ENCODE measurements at regions not wholly inside any gene's neighbourhood (a gene's known extent, or its start where the extent isn't known, plus 50 kb on each side); places are given as distances from the start of the nearest gene placed in this dataset.

- H3K27ac ChIP-seq, result no peak overlapping the region
- TF ChIP-seq ZFX (IDR thresholded peaks at IDR 0.05) (no peak), CTCF (conservative IDR thresholded peaks at IDR 0.05) (no peak)
Measured at GRCh38 chr6:40232698-40233097, 298.4 kb upstream of the MOCS1 start.

GRCh38 chr6:40227735-40228134, 293.5 kb upstream of the MOCS1 start:
- TF ChIP-seq ZFX (IDR thresholded peaks at IDR 0.05), result no peak
- no peak for TF ChIP-seq CTCF (conservative IDR thresholded peaks at IDR 0.05)
- no peak overlapping the region for H3K27ac ChIP-seq

- TF ChIP-seq ZFX (IDR thresholded peaks at IDR 0.05) (no peak), CTCF (conservative IDR thresholded peaks at IDR 0.05) (no peak)
- no peak overlapping the region for H3K27ac ChIP-seq
Measured at GRCh38 chr6:40222354-40222753, 288.1 kb upstream of the MOCS1 start.

- H3K27ac ChIP-seq, result no peak overlapping the region
- TF ChIP-seq CTCF (conservative IDR thresholded peaks at IDR 0.05), result no peak
- TF ChIP-seq ZFX (IDR thresholded peaks at IDR 0.05), result no peak
Measured at GRCh38 chr6:40219799-40220198, 285.5 kb upstream of the MOCS1 start.

- H3K27ac ChIP-seq, result no peak overlapping the region
- TF ChIP-seq CTCF (conservative IDR thresholded peaks at IDR 0.05), result no peak
- TF ChIP-seq ZFX (IDR thresholded peaks at IDR 0.05), result no peak
Measured at GRCh38 chr6:40210628-40211056, 276.4 kb upstream of the MOCS1 start.

- TF ChIP-seq CTCF (conservative IDR thresholded peaks at IDR 0.05) (no peak), ZFX (IDR thresholded peaks at IDR 0.05) (no peak)
- H3K27ac ChIP-seq, result no peak overlapping the region
Measured at GRCh38 chr6:40205801-40206200, 271.5 kb upstream of the MOCS1 start.

- H3K27ac ChIP-seq, result no peak overlapping the region
- TF ChIP-seq ZFX (IDR thresholded peaks at IDR 0.05) (no peak), CTCF (conservative IDR thresholded peaks at IDR 0.05) (no peak)
Measured at GRCh38 chr6:40205004-40205403, 270.7 kb upstream of the MOCS1 start.
